ENCODE measurements at regions not wholly inside any gene's neighbourhood (a gene's known extent, or its start where the extent isn't known, plus 50 kb on each side); places are given as distances from the start of the nearest gene placed in this dataset.

DNA sequence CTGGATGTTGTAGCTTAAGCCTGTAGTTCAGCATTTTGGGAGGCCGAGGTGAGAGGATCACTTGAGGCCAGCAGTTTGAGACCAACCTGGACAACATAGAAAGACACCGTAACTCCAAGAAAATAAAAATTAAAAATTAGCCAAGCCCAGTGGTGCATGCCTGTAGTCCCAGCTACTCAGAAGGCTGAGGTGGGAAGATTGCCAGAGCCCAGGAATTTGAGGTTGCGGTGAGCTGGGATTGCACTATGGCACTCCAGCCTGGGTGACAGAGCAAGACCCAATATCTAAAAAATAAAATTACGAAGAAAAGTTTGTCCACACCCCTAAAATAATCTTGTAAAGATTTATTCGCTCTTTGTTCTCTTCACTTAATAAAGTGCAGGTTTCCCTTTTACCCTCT, 951.0 kb downstream of the TYW1 start:
- ATAC-seq (ENCODE audit: low read depth) (no peak), DNase-seq (no peak)
- H2AK5ac ChIP-seq (ENCODE audit: low read depth, low read length), result no peak overlapping the region
- CTCF ChIA-PET, result no interaction called here
- H3K9ac ChIP-seq (ENCODE audit: low read depth, low read length), result no peak overlapping the region
- H3K27me3 ChIP-seq (ENCODE audit: control insufficient read depth, insufficient read depth, low read length), result no peaks in the 10 kb centered on the region
- no peak overlapping the region for H4K5ac ChIP-seq (ENCODE audit: low read depth, low read length)
- no peak overlapping the region for H2BK120ac ChIP-seq (ENCODE audit: low read depth, low read length)
- no peak overlapping the region for H3K4me2 ChIP-seq (ENCODE audit: low read depth, low read length)
- no peak overlapping the region for H3K27ac ChIP-seq (ENCODE audit: insufficient read depth, low read length)
- no peak overlapping the region for H2AK9ac ChIP-seq (replicated peaks; ENCODE audit: low read depth, low read length, poor library complexity)
- in situ Hi-C loops (cut with MboI; ENCODE audit: low sequenced_read_pairs), result no loop called here
- H4K8ac ChIP-seq (ENCODE audit: low read depth in 2 of 2, low read length in 2 of 2), result no peak overlapping the region
- peaks cover 14% of the 10 kb centered on the region for H3K9me3 ChIP-seq (ENCODE audit: control insufficient read depth, insufficient read depth, low read length)
- H4K91ac ChIP-seq (ENCODE audit: insufficient read depth, low read depth, low read length), result no peak overlapping the region
- H3K36me3 ChIP-seq (ENCODE audit: control insufficient read depth, insufficient read depth, low read length), result no peaks in the 10 kb centered on the region
- no peak overlapping the region for H2BK20ac ChIP-seq (ENCODE audit: low read depth, low read length)
- no peak overlapping the region for H3K4me3 ChIP-seq (ENCODE audit: insufficient read depth, low read depth, low read length)
- intact Hi-C loops (cut with micrococcal nuclease), result no loop called here
- H2AFZ ChIP-seq (replicated peaks; ENCODE audit: low read length, poor library complexity), result no peak overlapping the region
- H3K14ac ChIP-seq (replicated peaks; ENCODE audit: low read depth, low read length), result no peak overlapping the region
- no peaks in the 10 kb centered on the region for H3K79me1 ChIP-seq (ENCODE audit: low read depth in 1 of 2, low read length in 2 of 2)
- POLR2A ChIA-PET (ENCODE audit: unreplicated experiment), result no interaction called here
- no peaks in the 10 kb centered on the region for H3K9me1 ChIP-seq (ENCODE audit: insufficient read depth, low read length)
- H2BK15ac ChIP-seq (ENCODE audit: low read depth, low read length), result no peak overlapping the region
- H3K23ac ChIP-seq (ENCODE audit: low read depth, low read length), result no peak overlapping the region
- no TSS peak for BruUV-seq (replicated peaks)
- no peaks in the 10 kb centered on the region for H4K20me1 ChIP-seq (ENCODE audit: insufficient read depth, low read length)
- H3K4me1 ChIP-seq (ENCODE audit: control insufficient read depth, insufficient read depth, low read length), result no peaks in the 10 kb centered on the region
- no peak for TF ChIP-seq SMC3 (IDR thresholded peaks at IDR 0.05; ENCODE audit: low read depth, low read length)
- TF ChIP-seq, protein P1, sequence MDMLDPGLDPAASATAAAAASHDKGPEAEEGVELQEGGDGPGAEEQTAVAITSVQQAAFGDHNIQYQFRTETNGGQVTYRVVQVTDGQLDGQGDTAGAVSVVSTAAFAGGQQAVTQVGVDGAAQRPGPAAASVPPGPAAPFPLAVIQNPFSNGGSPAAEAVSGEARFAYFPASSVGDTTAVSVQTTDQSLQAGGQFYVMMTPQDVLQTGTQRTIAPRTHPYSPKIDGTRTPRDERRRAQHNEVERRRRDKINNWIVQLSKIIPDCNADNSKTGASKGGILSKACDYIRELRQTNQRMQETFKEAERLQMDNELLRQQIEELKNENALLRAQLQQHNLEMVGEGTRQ (IDR thresholded peaks at IDR 0.05; ENCODE audit: low read depth, low read length), result no peak
- TF ChIP-seq MAZ (IDR thresholded peaks at IDR 0.05; ENCODE audit: borderline replicate concordance, low read depth, low read length), result no peak
- TF ChIP-seq, protein P2, sequence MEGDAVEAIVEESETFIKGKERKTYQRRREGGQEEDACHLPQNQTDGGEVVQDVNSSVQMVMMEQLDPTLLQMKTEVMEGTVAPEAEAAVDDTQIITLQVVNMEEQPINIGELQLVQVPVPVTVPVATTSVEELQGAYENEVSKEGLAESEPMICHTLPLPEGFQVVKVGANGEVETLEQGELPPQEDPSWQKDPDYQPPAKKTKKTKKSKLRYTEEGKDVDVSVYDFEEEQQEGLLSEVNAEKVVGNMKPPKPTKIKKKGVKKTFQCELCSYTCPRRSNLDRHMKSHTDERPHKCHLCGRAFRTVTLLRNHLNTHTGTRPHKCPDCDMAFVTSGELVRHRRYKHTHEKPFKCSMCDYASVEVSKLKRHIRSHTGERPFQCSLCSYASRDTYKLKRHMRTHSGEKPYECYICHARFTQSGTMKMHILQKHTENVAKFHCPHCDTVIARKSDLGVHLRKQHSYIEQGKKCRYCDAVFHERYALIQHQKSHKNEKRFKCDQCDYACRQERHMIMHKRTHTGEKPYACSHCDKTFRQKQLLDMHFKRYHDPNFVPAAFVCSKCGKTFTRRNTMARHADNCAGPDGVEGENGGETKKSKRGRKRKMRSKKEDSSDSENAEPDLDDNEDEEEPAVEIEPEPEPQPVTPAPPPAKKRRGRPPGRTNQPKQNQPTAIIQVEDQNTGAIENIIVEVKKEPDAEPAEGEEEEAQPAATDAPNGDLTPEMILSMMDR (conservative IDR thresholded peaks at IDR 0.05; ENCODE audit: low read depth, low read length), result no peak
- TF ChIP-seq NFE2L2 (IDR thresholded peaks at IDR 0.05; ENCODE audit: low read depth, low read length), result no peak
- no peak for TF ChIP-seq MXI1 (IDR thresholded peaks at IDR 0.05; ENCODE audit: borderline replicate concordance, low read depth, low read length)
- TF ChIP-seq CHD1 (IDR thresholded peaks at IDR 0.05; ENCODE audit: low read depth, low read length), result no peak
- TF ChIP-seq FOS (IDR thresholded peaks at IDR 0.05; ENCODE audit: low read depth, low read length), result no peak
- no peak for TF ChIP-seq RFX5 (IDR thresholded peaks at IDR 0.05; ENCODE audit: low read depth, low read length)
- TF ChIP-seq RAD21 (IDR thresholded peaks at IDR 0.05; ENCODE audit: low read length), result no peak
- TF ChIP-seq, protein P3, sequence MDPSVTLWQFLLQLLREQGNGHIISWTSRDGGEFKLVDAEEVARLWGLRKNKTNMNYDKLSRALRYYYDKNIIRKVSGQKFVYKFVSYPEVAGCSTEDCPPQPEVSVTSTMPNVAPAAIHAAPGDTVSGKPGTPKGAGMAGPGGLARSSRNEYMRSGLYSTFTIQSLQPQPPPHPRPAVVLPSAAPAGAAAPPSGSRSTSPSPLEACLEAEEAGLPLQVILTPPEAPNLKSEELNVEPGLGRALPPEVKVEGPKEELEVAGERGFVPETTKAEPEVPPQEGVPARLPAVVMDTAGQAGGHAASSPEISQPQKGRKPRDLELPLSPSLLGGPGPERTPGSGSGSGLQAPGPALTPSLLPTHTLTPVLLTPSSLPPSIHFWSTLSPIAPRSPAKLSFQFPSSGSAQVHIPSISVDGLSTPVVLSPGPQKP (IDR thresholded peaks at IDR 0.05; ENCODE audit: borderline replicate concordance, low read depth, low read length), result no peak
- no peak for TF ChIP-seq CEBPB (IDR thresholded peaks at IDR 0.05; ENCODE audit: low read depth, low read length)
- dilution Hi-C loops (cut with HindIII; ENCODE audit: low sequenced_read_pairs, unreplicated experiment), result no loop called here
- no peak overlapping the region for H3K4ac ChIP-seq (ENCODE audit: low read depth, low read length)
- no peak overlapping the region for H2BK5ac ChIP-seq (ENCODE audit: low read depth, low read length, poor library complexity, severe bottlenecking)
- H3K56ac ChIP-seq (ENCODE audit: extremely low read depth, insufficient read depth, low read length), result no peak overlapping the region
- no peak overlapping the region for H3K18ac ChIP-seq (ENCODE audit: low read depth, low read length)
- WGBS, 2 experiments (ENCODE audit: extremely low coverage in 2 of 2, insufficient read length in 1 of 2), result no CpG with 5 or more reads among the region's 5 CpGs

Measured in IMR-90 (cell line).